HEK293 (cell line): ENCODE measurements at regions not wholly inside any gene's neighbourhood (a gene's known extent, or its start where the extent isn't known, plus 50 kb on each side); places are given as distances from the start of the nearest gene placed in this dataset.
"Not testable (repeated sequence)": the region's sequence is repeated elsewhere in the genome, so short reads cannot be mapped to it uniquely, and the experiment has no call there.

Experiments used
- CTCF ChIA-PET: fragments of 350-600 bp; formaldehyde crosslinking; extraction: SDS; loops from one replicate; lab custom pipeline; 2021; ENCODE audit warnings: antibody characterized with exemption; lab: Yijun Ruan, JAX
- POLR2A ChIA-PET: fragments of 300-600 bp; formaldehyde crosslinking; extraction: SDS; loops from one replicate; lab custom pipeline; 2020; ENCODE audit warnings: antibody characterized with exemption, inconsistent platforms; lab: Yijun Ruan, JAX
- H3K27ac ChIP-seq: fragments of 200-500 bp; sonication (Bioruptor generic); 2 replicates; pipeline ENCODE4 v1.5.1; 2014; ENCODE audit warnings: low read depth, low read length, control low read depth, inconsistent platforms; ENCODE audit errors: extremely low read depth
- H3K36me3 ChIP-seq, 2 experiments: fragments of 200-500 bp in 1 of 2; sonication (Bioruptor generic) in 1 of 2; 1 replicate in 1 of 2; 2 replicates in 1 of 2; pipeline ENCODE4 v1.5.1; 2014 to 2017; ENCODE audit warnings: inconsistent platforms in 2 of 2, low read length in 2 of 2; ENCODE audit not compliant: control insufficient read depth in 2 of 2, insufficient read depth in 1 of 2
- H3K4me1 ChIP-seq: fragments of 200-500 bp; sonication (Bioruptor generic); 2 replicates; pipeline ENCODE4 v1.5.1; 2014; ENCODE audit warnings: mild to moderate bottlenecking, low read length, inconsistent platforms; ENCODE audit not compliant: control insufficient read depth, insufficient read depth
- H3K4me3 ChIP-seq: 2 replicates; pipeline ENCODE4 v1.5.1; 2011; ENCODE audit warnings: low read depth, mild to moderate bottlenecking, control low read depth, low read length, moderate library complexity
- H3K9me3 ChIP-seq: fragments of 200-500 bp; sonication (Bioruptor generic); 2 replicates; pipeline ENCODE4 v1.5.1; 2014; ENCODE audit warnings: low read depth, low read length, inconsistent platforms; ENCODE audit not compliant: control insufficient read depth, insufficient read depth
- ZNF184 ChIP-seq: fragments of 450-650 bp; IDR thresholded peaks from 2 replicates; pipeline ENCODE4 v1.5.1; 2018; ENCODE audit warnings: missing biosample characterization, mild to moderate bottlenecking, missing genetic modification characterization

DNA sequence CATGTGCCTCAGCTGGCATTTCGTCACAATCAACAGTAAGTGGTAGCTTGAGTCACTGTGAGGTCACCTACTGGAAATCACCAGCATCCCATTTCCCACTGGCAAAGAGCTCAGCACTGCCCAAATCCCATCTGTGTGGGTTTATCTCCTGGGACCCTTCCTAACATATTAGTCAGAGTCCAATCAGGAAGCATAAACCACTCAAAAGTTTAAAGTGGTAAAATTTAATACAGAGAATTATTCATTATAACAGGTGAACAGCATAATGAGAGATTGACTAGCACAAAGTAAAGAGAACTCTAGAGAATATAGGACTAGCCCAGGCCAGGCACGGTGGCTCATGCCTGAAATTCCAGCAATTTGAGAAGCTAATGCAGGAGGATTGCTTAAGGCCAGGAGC, 107.1 kb upstream of the TP53BP2 start:
- H3K9me3 ChIP-seq, CTCF ChIA-PET, POLR2A ChIA-PET: not testable (repeated sequence)

DNA sequence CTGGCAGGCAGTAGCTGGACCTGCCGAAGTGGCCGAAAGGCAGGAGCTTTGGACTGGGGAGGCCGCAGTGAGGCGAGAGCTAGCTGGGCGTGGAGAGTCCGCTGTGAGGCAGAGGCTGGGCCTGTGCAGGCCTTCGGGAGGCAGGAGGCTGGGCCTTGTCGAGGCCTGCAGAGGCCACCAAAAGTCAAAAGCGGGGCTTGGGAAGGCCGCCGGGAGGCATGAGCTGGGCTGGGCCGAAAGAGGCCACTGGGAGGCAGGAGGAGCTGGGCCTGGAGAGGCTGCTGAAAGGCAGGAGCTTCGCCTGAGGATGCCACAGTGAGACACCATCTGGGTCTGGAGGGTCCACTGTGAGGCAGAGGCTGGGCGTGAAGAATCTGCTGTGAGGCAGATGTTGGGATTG, 105.8 kb upstream of the TP53BP2 start:
- H3K9me3 ChIP-seq, H3K27ac ChIP-seq, POLR2A ChIA-PET, CTCF ChIA-PET, H3K36me3 ChIP-seq, H3K4me1 ChIP-seq, H3K4me3 ChIP-seq: not testable (repeated sequence)

More for the DNA sequence above, 107.1 kb upstream of the TP53BP2 start:
- not testable (repeated sequence) for H3K4me3 ChIP-seq, H3K27ac ChIP-seq, H3K4me1 ChIP-seq
- TF ChIP-seq ZNF184 (tag by site-specific recombination): 0 out of 2 replicates have a peak, but pooled peaks have one; percentile 19
- TF ChIP-seq, all 188 proteins: peak for 1; not testable (repeated sequence) for 187
- H3K36me3 ChIP-seq: not testable (repeated sequence)

DNA sequence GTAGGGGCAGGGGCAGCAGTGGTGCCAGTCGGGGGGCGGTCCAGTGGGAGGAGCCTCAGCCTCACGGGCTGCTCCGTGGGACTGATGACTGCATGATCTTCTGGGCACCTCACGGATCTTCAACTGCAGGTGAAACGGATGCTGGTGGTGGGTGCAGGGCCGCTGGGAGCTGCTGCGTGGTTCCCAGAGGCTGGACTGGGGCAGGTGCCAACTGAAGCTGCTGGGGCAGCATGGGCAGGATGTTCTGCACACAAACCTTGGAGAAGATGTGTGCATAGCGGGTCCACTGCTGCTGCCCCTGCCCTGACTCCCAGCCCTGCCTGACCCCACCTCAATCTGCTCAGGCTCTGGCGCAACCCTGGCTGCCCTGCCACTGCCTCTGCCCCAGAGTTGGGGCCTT, 104.2 kb upstream of the TP53BP2 start:
- POLR2A ChIA-PET, H3K36me3 ChIP-seq, H3K9me3 ChIP-seq, H3K27ac ChIP-seq, H3K4me1 ChIP-seq, H3K4me3 ChIP-seq: not testable (repeated sequence)
- CTCF ChIA-PET: interaction anchor here (0.6 kb wide), 1 partner anchor 356 kb away, joined by 3 read pairs; no protein-coding TSS in a partner anchor

DNA sequence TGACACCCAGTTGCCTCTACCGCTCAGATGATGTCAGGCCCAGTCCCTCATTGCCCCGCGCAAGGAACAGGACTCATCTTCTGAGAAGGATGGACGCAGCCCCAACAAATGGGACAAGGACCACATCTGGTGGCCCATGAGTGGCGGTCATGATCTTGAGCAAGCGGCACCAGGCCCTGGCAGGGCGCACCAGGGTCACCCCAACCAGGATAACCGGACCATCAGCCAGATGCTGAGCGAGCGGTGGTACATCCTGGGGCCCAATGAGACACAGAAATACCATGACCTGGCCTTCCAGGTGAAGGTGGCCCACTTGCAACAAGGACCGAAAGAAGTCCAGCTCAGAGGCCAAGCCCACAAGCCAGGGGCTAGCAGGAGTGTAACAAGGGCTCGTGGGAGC, 102.3 kb upstream of the TP53BP2 start:
- H3K36me3 ChIP-seq, H3K4me1 ChIP-seq, H3K4me3 ChIP-seq, POLR2A ChIA-PET, H3K9me3 ChIP-seq, H3K27ac ChIP-seq, CTCF ChIA-PET: not testable (repeated sequence)

DNA sequence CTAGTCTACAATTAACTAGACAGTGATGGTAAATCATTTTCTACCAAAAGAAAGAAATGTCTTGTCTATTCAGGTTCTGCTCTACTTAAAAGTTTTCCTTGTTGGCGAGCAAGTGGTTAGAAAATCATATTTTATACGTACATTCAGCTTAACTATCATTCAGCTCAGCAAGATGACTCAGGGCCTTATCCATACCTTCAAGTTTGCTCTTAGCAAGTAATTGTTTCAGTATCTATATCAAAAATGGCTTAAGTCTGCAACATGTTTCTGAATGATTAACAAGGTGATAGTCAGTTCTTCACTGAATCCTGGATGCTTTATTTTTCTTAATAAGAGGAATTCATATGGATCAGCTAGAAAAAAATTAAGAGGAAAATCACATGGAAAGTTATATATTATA, 90.8 kb upstream of the TP53BP2 start:
- CTCF ChIA-PET, POLR2A ChIA-PET, H3K27ac ChIP-seq, H3K36me3 ChIP-seq, H3K4me3 ChIP-seq, H3K4me1 ChIP-seq, H3K9me3 ChIP-seq: not testable (repeated sequence)

DNA sequence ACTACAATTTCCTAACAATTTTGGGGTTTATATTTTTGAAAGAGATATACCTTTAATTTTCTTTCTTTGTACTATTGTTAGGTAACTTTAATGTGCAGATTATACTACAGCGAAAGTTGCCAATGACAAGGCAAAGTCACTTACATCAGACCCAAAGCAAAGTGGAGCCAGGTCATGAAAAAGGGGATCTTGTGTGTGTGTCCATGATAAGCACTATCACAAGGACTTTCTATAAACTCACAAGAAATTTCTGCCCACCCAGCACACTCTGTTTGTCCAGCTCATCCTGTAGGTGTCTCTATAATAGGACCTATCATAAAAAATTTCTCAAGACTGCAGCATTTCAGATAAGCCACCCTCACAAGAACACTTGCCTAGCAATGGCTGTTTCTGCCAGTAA, 85.7 kb upstream of the TP53BP2 start:
- H3K4me1 ChIP-seq, POLR2A ChIA-PET, H3K27ac ChIP-seq, H3K4me3 ChIP-seq, CTCF ChIA-PET, H3K36me3 ChIP-seq, H3K9me3 ChIP-seq: not testable (repeated sequence)

DNA sequence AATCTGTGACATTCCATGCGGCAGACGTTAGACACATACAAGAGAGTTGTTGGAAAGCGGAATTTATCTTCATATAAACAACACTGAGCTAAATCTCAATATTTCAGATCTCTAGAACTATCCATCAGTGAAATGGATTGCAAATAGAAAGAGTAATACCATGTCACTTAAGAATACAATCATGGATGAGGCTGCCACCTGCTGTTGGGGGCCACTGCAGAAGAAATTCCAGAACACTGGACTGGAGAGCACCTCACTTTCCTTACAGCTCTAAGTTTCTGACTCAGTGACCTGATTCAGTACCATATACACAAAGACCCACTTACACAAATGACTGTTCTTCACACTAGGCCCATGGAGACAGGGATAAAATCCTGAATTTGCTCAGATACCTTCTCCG, 75.1 kb upstream of the TP53BP2 start:
- H3K36me3 ChIP-seq, CTCF ChIA-PET, H3K9me3 ChIP-seq, H3K4me3 ChIP-seq, H3K27ac ChIP-seq, POLR2A ChIA-PET, H3K4me1 ChIP-seq: not testable (repeated sequence)

DNA sequence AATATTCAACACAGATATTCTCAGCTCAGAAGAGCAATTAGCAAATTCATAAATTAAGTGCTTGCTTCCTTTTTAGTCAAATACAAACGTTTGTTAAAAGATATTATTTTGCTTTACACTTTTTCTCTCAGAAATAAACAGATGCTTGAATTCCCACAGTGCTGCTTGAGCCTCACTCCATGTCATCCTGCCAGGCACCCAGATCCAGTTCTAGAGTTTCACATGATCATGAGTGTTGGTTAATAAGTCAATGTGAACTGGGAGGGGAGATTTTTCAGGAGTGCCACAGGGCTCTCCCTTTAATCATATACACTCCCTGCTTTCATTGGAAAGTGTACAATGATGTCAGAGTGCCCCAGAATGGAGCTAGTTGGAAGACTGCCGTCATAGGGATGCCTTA, 69.7 kb upstream of the TP53BP2 start:
- H3K4me3 ChIP-seq, H3K27ac ChIP-seq, H3K36me3 ChIP-seq, H3K9me3 ChIP-seq, POLR2A ChIA-PET, H3K4me1 ChIP-seq, CTCF ChIA-PET: not testable (repeated sequence)

DNA sequence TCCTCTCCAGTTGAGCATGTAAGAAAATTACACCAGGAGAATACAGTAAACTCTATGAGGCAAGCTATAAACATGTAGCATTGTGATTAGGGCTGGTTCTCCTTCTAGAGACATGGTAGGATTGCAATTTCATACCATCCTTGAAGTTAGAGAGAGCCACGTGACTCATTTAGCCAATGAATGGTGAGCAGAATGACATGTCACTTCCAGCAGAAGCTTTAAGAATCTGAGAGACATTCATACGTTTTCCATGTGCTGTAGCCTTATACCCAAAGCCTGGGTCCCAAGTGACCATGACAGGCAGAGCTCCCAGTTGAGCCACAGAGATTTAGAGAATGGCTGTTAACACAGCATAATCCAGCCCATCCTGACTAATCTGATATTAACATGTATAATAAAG, 68.0 kb upstream of the TP53BP2 start:
- H3K36me3 ChIP-seq, H3K4me3 ChIP-seq, H3K9me3 ChIP-seq, POLR2A ChIA-PET, H3K4me1 ChIP-seq, CTCF ChIA-PET, H3K27ac ChIP-seq: not testable (repeated sequence)

DNA sequence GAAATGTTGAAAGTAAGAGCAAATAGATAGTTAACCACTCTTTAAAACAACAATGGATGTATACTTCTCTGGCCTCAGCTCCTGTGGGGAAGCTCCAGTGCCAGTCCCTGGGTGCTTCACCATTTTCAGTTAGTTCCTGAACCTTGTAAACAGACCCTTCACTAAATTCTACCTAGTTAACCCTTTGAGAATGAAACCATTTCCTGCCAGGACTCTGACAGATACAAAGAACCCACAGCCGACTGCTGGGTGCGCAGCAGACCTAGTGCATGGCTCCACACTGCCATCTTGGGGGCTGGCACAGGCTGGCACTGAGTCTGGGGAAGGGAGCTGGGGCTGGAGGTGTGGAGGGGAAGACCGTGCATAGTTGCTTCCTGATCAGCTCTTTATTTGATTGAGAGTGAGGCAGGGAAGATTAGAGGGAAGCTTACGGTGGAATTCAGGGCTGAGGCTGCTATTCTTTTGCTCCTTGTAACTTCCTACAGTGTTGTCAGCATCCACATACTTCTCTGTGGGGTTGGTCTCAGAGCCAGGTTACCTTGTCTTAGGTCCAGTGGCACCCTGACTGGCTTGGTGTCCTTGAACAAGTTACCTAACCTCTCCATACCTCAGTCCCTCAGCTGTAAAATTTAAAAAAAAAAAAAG, 62.3 kb upstream of the TP53BP2 start:
- POLR2A ChIA-PET, H3K9me3 ChIP-seq, H3K4me1 ChIP-seq, H3K36me3 ChIP-seq, H3K27ac ChIP-seq, H3K4me3 ChIP-seq: not testable (repeated sequence)
- CTCF ChIA-PET: interaction anchor here (1.0 to 1.2 kb wide), 2 partner anchors 84 to 96 kb away, joined by 3 to 5 read pairs; no protein-coding TSS in a partner anchor
